Activated naive CD4-positive, alpha-beta T cell treated with anti-CD3 and anti-CD28 coated beads for 36 hours (primary cell): ENCODE measurements at regions not wholly inside any gene's neighbourhood (a gene's known extent, or its start where the extent isn't known, plus 50 kb on each side); places are given as distances from the start of the nearest gene placed in this dataset.

Experiments
- CTCF ChIA-PET: fragments of 350-600 bp; sonication (Branson Sonifier 250); formaldehyde crosslinking; loops from one replicate; lab custom pipeline; 2021; ENCODE audit warnings: antibody characterized with exemption; lab: Charles Lee
- DNase-seq: peaks from one replicate; pipeline ENCODE4 v3.0.0-alpha.2; 2020
- H3K27ac Mint-ChIP-seq: one replicate; pipeline ENCODE4 v1.8.0; 2021; ENCODE audit warnings: mild to moderate bottlenecking, mixed read lengths
- H3K27me3 Mint-ChIP-seq: one replicate; pipeline ENCODE4 v1.8.0; 2021; ENCODE audit warnings: low read depth, mixed read lengths
- H3K36me3 Mint-ChIP-seq: one replicate; pipeline ENCODE4 v1.8.0; 2021; ENCODE audit warnings: low read depth, mixed read lengths
- H3K4me1 Mint-ChIP-seq: one replicate; pipeline ENCODE4 v1.8.0; 2021; ENCODE audit warnings: low read depth, mixed read lengths
- H3K4me3 Mint-ChIP-seq: one replicate; pipeline ENCODE4 v1.8.0; 2021; ENCODE audit warnings: mild to moderate bottlenecking, moderate library complexity, mixed read lengths
- H3K9me3 Mint-ChIP-seq: one replicate; pipeline ENCODE4 v1.8.0; 2021; ENCODE audit warnings: mixed read lengths
- intact Hi-C: fragments of 100-400 bp; cut with micrococcal nuclease; formaldehyde crosslinking; loops from one replicate; pipeline ENCODE4 v1.15.1; 2023

DNA sequence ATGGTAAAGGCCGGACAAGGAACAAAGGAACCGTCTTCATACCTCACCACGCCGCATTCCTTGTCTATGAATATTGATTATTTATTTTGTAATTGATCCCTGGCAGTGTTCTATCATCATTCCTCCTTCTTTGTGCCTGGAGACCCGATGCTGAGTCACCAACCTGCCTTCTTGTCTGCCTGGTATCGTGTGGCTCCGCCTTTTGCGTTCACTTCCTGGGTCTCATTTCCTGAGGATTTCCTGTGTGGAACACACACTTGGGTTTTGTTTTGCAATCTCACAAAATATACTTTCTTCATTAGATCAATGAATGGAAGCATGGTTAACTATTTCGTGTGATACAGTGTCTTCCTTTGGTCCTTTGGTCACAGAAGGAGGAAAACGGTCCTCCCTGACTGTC, 95.5 kb upstream of the SNTG2 start:
- peak overlapping the region; percentile 41 for H3K4me3 Mint-ChIP-seq
- no peaks in the 10 kb centered on the region for H3K27me3 Mint-ChIP-seq
- peaks cover 19% of the 10 kb centered on the region for H3K4me1 Mint-ChIP-seq
- no peaks in the 10 kb centered on the region for H3K36me3 Mint-ChIP-seq
- H3K9me3 Mint-ChIP-seq: no peaks in the 10 kb centered on the region
- peak; percentile 45 for DNase-seq
- H3K27ac Mint-ChIP-seq: peak overlapping the region; percentile 21
- intact Hi-C loops: loop anchor here (2.0 to 5.0 kb wide), 3 partner anchors 92 to 282 kb away; partner anchors contain the start of gene TMEM18
- CTCF ChIA-PET: interaction anchor here (0.6 to 4.5 kb wide), 2 partner anchors 612 to 690 kb away, joined by 3 to 23 read pairs; no protein-coding TSS in a partner anchor

DNA sequence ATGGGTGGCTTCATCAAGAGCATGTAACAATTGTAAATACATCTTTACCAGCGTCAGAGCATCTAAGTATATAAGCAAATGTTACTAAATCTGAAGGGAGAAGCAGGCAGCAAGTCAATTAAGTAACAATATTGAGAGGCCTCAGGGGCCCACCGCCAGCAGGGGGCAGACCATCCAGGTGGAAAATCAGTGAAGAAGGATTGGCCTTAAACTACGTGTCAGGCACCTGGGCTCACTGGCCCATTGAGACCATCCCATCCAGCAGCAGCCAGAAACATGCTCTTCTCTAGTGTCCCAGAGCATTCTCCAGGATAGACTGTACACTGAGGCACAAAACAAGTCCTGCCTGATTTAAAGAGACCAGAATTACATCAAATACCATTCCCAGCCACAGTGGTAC, 96.2 kb upstream of the SNTG2 start:
- peak; percentile 73 for DNase-seq
- CTCF ChIA-PET: interaction anchor here (0.6 to 4.5 kb wide), 2 partner anchors 613 to 691 kb away, joined by 3 to 23 read pairs; no protein-coding TSS in a partner anchor
- no peak overlapping the region for H3K4me3 Mint-ChIP-seq

DNA sequence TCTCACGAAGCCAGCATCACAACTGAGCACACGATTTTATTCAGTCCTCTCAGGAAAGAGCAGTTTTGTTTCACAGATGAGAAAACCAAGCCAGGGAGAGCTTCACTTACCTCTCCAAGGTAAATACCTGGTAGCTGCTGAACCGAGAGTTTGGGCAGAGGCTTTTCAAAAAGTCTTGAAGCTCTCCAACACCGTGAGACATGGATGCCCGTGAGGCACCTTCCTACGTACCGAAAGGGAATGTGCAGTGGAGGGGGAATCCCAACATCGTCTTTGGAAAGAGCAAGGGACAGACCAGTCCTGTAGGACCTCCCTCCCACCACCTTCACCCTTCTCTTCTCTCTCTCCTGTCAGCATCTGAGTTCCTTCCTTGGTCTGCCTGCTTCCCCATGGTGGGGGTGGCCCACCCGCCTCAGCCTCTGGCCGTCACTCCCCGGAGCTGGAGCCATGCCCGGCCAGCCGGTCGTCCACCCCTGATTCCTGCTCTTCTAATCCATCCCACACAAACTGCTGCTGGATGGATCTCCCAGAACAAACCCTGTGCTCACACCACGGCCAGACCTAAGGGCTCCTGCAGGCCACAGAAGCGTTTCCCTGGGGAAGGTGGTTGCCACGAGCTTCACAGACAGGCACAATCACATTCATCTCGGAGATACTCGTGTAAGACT, 97.3 kb upstream of the SNTG2 start:
- no peak for DNase-seq
- H3K27me3 Mint-ChIP-seq: no peaks in the 10 kb centered on the region
- intact Hi-C loops: no loop called here
- H3K27ac Mint-ChIP-seq: no peak overlapping the region
- H3K4me3 Mint-ChIP-seq: no peak overlapping the region
- no peaks in the 10 kb centered on the region for H3K9me3 Mint-ChIP-seq
- no peaks in the 10 kb centered on the region for H3K36me3 Mint-ChIP-seq
- CTCF ChIA-PET: interaction anchor here (1.4 to 4.5 kb wide), 2 partner anchors 692 to 698 kb away, joined by 7 to 23 read pairs; no protein-coding TSS in a partner anchor
- H3K4me1 Mint-ChIP-seq: peaks cover 19% of the 10 kb centered on the region

More for the DNA sequence above, 96.2 kb upstream of the SNTG2 start:
- no peak overlapping the region for H3K27ac Mint-ChIP-seq
- H3K36me3 Mint-ChIP-seq: no peaks in the 10 kb centered on the region
- intact Hi-C loops: loop anchor here (1.0 to 2.0 kb wide), 3 partner anchors 282 to 696 kb away; no protein-coding TSS in a partner anchor
- peaks cover 19% of the 10 kb centered on the region for H3K4me1 Mint-ChIP-seq
- H3K9me3 Mint-ChIP-seq: no peaks in the 10 kb centered on the region
- no peaks in the 10 kb centered on the region for H3K27me3 Mint-ChIP-seq

DNA sequence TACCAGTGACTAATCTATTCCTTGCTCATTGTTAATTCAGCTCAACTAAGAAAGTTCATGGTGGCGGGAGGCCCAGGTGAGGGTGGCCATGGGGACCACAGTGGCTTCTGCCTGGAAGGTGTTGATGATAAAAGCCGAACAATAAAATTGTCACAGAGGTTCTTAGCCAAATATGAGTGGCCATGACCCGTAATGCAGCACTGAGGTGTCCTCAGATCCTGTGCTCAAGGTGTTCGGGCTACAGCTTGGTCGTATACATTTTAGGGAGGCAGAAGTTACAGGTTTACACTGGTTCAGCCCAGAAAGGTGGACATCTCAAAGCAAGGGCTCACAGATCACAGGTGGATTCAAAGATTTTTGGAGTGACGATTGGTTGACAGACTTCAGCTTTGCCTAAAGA, 98.5 kb upstream of the SNTG2 start:
- H3K27me3 Mint-ChIP-seq: no peaks in the 10 kb centered on the region
- no peaks in the 10 kb centered on the region for H3K9me3 Mint-ChIP-seq
- H3K36me3 Mint-ChIP-seq: no peaks in the 10 kb centered on the region
- intact Hi-C loops: no loop called here
- DNase-seq: no peak
- H3K27ac Mint-ChIP-seq: no peak overlapping the region
- H3K4me1 Mint-ChIP-seq: peaks cover 19% of the 10 kb centered on the region
- H3K4me3 Mint-ChIP-seq: no peak overlapping the region
- CTCF ChIA-PET: no interaction called here

DNA sequence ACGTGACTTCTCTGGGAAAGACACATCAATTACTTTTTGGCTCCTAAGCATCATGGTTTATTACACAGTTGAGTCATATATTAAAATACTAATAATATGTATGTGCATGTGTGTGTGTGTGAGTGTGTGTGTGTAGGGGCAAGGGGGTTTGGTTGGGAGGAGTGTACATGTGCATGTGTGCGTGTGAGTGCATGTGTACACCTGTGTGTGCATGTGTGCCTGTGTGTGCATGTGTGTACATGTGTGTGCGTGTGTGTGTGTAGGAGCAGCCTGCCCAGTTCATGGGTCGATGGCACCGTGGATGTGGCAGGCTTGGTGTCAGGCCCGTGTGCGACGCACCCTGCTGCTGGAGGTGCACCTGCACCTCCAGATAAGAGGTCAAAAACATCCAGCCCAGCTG, 99.0 kb upstream of the SNTG2 start:
- Mint-ChIP-seq H3K4me3 (no peak overlapping the region), H3K4me1 (peaks cover 19% of the 10 kb centered on the region), H3K27me3 (no peaks in the 10 kb centered on the region), H3K9me3 (no peaks in the 10 kb centered on the region), H3K27ac (no peak overlapping the region), H3K36me3 (no peaks in the 10 kb centered on the region)
- intact Hi-C loops: no loop called here
- DNase-seq: no peak
- CTCF ChIA-PET: no interaction called here

DNA sequence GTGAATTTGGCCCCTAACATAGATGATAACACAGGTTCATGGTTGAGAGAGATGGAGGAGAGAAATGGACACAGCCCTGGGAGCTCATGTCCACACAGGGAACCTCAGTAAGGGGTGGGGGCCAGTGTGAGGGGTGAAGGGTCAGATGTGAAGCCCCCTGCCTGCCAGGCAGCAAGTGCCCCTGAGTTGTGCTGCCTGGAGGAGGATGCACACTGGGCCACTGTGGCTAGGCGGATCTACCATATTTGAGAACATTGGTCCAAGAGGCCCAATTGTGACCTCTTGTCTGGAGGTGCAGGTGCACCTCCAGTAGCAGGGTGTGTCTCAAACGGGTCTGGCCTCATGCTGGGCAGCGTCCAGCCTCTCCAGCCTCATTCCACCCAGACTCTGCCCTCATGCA, 99.6 kb upstream of the SNTG2 start:
- H3K27ac Mint-ChIP-seq: no peak overlapping the region
- DNase-seq: no peak
- H3K4me3 Mint-ChIP-seq: no peak overlapping the region
- intact Hi-C loops: no loop called here
- H3K9me3 Mint-ChIP-seq: no peaks in the 10 kb centered on the region
- H3K36me3 Mint-ChIP-seq: no peaks in the 10 kb centered on the region
- CTCF ChIA-PET: no interaction called here
- peaks cover 17% of the 10 kb centered on the region for H3K4me1 Mint-ChIP-seq
- H3K27me3 Mint-ChIP-seq: no peaks in the 10 kb centered on the region

DNA sequence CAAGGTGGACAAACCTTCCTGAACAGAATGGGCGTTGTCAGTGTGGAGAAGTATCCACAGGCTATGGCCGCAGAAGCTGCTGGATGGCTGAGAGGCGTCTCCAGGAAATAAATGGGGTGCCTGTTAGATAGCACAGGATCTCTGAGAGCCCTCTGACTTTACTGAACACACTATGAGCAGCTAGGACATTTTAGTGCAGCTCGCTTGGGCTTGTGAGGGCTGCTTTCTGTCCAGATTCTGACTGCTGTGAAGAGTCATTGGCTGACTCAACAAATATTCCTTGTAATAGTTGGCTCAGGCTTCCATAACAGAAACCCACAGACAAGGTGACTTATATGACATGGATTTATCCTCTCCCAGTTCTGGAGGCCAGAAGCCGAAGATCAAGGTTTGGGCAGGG, 100.2 kb upstream of the SNTG2 start:
- intact Hi-C loops: no loop called here
- no peak overlapping the region for H3K4me3 Mint-ChIP-seq
- no peak for DNase-seq
- H3K36me3 Mint-ChIP-seq: no peaks in the 10 kb centered on the region
- CTCF ChIA-PET: no interaction called here
- no peaks in the 10 kb centered on the region for H3K9me3 Mint-ChIP-seq
- no peak overlapping the region for H3K27ac Mint-ChIP-seq
- H3K27me3 Mint-ChIP-seq: no peaks in the 10 kb centered on the region
- peaks cover 13% of the 10 kb centered on the region for H3K4me1 Mint-ChIP-seq

DNA sequence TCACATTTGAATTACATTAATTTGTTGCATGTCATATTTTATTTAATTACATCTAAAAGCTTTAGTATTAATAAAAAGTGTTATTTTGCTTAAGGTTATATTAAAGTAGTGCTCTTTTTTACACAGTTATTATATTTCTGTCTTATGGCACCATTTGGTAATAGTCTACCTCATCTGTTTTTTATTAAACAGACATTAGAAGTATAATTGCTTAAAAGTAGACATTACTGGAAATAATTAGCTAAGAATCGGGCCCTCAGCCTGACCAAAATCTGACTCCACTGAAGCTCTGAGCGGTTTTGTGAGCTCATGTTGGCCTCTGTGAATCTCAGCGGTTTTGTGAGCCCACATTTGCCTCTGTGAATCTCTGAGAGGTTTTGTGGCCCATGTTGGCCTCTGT, 102.5 kb upstream of the SNTG2 start:
- Mint-ChIP-seq H3K9me3 (no peaks in the 10 kb centered on the region), H3K4me1 (no peaks in the 10 kb centered on the region), H3K4me3 (no peak overlapping the region), H3K27me3 (peaks cover 8% of the 10 kb centered on the region), H3K36me3 (no peaks in the 10 kb centered on the region), H3K27ac (no peak overlapping the region)
- CTCF ChIA-PET: no interaction called here
- intact Hi-C loops: no loop called here
- no peak for DNase-seq

DNA sequence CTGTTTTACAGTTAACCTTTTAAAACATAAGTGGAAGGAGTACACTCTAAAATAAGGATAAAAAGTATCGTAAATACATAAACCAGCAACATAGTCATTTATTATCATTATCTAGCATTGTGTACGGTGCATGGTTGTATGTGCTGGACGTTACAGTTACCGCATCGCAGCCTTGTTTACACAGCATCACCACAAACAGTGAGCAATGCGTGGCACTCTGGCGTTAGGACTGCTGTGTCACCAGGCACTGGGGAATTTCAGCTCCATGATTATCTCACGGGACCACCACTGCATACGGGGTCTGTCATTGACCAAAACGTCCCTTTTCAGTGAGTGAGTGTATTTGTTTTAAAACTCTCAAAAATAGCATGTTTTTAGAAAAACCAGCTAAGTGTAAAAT, 103.0 kb upstream of the SNTG2 start:
- Mint-ChIP-seq H3K27ac (no peak overlapping the region), H3K4me3 (no peak overlapping the region), H3K4me1 (no peaks in the 10 kb centered on the region), H3K36me3 (no peaks in the 10 kb centered on the region), H3K27me3 (peaks cover 8% of the 10 kb centered on the region), H3K9me3 (no peaks in the 10 kb centered on the region)
- no peak for DNase-seq
- intact Hi-C loops: no loop called here
- CTCF ChIA-PET: no interaction called here

DNA sequence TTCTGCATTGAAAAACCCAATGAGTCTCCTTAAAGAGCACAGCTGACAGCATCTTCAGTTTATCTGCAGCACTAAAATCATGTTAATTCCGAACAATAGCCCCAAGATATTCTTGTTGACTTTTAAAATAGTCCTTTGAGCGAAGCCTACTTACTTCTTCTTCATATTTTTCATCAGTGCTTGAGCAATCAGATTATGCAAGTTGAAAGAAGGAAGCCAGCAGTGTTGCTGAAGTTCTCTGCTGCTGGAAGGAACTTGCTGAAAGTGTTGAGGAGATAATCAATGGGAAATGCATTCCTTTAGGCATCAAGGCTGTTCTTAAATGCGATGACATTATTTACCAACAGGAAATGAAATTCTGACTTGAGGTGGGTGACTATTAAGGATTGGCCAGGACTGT, 105.9 kb upstream of the SNTG2 start:
- CTCF ChIA-PET: no interaction called here
- no peak for DNase-seq
- Mint-ChIP-seq H3K4me1 (no peaks in the 10 kb centered on the region), H3K27ac (no peak overlapping the region), H3K36me3 (no peaks in the 10 kb centered on the region), H3K27me3 (peaks cover 26% of the 10 kb centered on the region), H3K9me3 (no peaks in the 10 kb centered on the region), H3K4me3 (no peak overlapping the region)
- intact Hi-C loops: no loop called here

DNA sequence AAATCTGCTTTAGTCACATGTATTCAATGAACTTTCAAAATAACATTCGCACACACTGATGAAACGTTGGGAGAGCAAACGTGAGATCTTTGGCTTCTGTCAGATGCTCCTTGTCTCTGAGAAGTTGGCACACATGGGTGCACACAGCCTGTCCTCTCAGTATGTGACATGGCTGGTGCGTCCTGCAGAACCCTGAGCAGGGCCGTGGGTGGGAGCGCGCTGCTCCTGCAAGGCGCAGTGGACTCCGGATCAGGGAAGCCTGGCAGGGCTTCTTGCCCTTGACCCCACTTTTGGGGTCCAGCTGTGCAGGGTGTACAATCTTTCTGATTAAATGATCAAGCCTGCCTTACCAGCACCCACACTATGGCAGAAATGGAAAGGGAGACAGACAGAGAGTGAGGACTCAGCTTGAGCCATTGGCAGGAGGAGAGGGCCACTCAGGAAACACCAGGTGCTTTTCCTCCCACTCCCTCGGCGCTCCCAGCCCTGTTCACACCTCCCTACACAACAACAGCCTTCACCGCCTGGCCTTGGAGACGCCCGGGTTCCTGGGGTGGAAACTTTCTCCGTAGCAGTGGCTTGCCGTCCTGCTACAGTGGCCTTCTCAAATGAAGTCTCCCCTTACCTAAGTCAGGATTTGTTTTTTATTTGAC, 108.4 kb upstream of the SNTG2 start:
- Mint-ChIP-seq H3K9me3 (no peaks in the 10 kb centered on the region), H3K36me3 (no peaks in the 10 kb centered on the region), H3K27ac (no peak overlapping the region), H3K4me1 (no peaks in the 10 kb centered on the region), H3K27me3 (peaks cover 44% of the 10 kb centered on the region), H3K4me3 (no peak overlapping the region)
- DNase-seq: no peak
- intact Hi-C loops: no loop called here
- CTCF ChIA-PET: no interaction called here

DNA sequence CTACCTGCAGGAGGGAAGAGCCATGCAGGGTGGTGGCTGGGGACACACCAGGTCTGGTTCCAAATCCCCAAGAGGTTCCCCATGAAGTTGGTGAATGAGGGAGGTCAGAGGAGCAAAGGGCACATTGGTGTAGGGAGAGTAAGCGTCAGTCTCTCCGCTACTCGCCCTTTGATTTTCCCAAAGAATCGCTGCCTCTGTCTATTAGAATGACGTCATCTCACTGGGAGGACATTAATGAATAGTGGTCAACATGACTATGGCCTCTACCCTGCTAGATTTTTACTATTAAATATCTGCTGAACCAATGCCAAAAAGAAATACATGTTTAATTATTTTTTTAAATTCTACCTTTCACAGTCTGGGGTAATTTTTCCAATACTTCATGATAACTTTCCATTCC, 109.6 kb upstream of the SNTG2 start:
- no peaks in the 10 kb centered on the region for H3K4me1 Mint-ChIP-seq
- CTCF ChIA-PET: no interaction called here
- no peak overlapping the region for H3K4me3 Mint-ChIP-seq
- no peak overlapping the region for H3K27ac Mint-ChIP-seq
- no peak for DNase-seq
- no peaks in the 10 kb centered on the region for H3K36me3 Mint-ChIP-seq
- intact Hi-C loops: no loop called here
- peaks cover 47% of the 10 kb centered on the region for H3K27me3 Mint-ChIP-seq
- H3K9me3 Mint-ChIP-seq: no peaks in the 10 kb centered on the region

DNA sequence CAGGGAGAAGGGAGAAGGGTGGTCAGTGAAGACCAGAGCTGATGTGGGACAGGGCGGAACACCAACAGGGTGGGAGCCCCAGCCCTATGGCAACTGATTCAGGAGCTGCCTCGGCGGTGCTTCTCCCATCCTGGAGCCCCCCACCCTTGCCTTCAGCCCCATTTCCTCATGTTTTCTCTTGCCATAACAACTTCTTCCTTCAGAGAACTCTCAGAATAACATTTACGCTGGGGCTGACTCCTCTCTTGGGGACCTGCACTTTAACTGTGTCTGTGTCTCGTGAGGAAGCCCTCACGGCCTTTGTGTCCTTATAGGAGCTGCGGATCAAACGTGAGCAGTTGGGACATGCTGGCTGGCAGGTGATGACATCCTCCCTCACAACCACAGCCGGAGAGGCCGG, 116.4 kb upstream of the SNTG2 start:
- no peaks in the 10 kb centered on the region for H3K4me1 Mint-ChIP-seq
- DNase-seq: no peak
- no peaks in the 10 kb centered on the region for H3K9me3 Mint-ChIP-seq
- intact Hi-C loops: no loop called here
- peaks cover 20% of the 10 kb centered on the region for H3K27me3 Mint-ChIP-seq
- H3K4me3 Mint-ChIP-seq: no peak overlapping the region
- H3K36me3 Mint-ChIP-seq: no peaks in the 10 kb centered on the region
- H3K27ac Mint-ChIP-seq: no peak overlapping the region
- CTCF ChIA-PET: no interaction called here
